HCT116 (cell line): ENCODE measurements at regions not wholly inside any gene's neighbourhood (a gene's known extent, or its start where the extent isn't known, plus 50 kb on each side); places are given as distances from the start of the nearest gene placed in this dataset.

Experiments
- ATAC-seq: fragments of 200-7000 bp; cut with Tn5 transposase; 2 replicates; pipeline ENCODE4 v1.9.1; 2020; ENCODE audit warnings: mild to moderate bottlenecking, moderate library complexity
- BruUV-seq: library from RNA; stranded (reverse); fragments of 400-500 nt; replicated peaks from 2 replicates; lab custom pipeline; 2021; lab: Mats Ljungman, UMichigan
- CTCF ChIA-PET: fragments of 300-600 bp; sonication (Branson Sonifier 250); formaldehyde crosslinking; loops from one replicate; lab custom pipeline; 2021; ENCODE audit warnings: antibody characterized with exemption; lab: Charles Lee
- POLR2A ChIA-PET: fragments of 300-600, 350-600 bp; sonication (Branson Sonifier 250); formaldehyde crosslinking; loops from one replicate; lab custom pipeline; 2021; ENCODE audit warnings: antibody characterized with exemption; lab: Charles Lee
- RAD21 ChIA-PET, 2 experiments: fragments of 300-600 bp; sonication (Branson Sonifier 250); formaldehyde crosslinking; loops; one replicate each; lab custom pipeline; 2023; ENCODE audit warnings: low total read pairs in 2 of 2; ENCODE audit not compliant: uncharacterized antibody in 2 of 2, unreplicated experiment in 2 of 2, low non-redundant PET in 1 of 2; lab: Charles Lee
- DNase-seq: peaks from one replicate; pipeline ENCODE4 v3.0.0-alpha.2; 2010; ENCODE audit warnings: low read depth, low spot score
- H2AFZ ChIP-seq: fragments of 200-600 bp; shearing (Covaris generic), sonication (generic); 2 replicates; pipeline ENCODE4 v1.6.1; 2017; ENCODE audit warnings: low read depth, mixed run types, mixed read lengths, antibody characterized with exemption, low read length; ENCODE audit not compliant: poor library complexity, severe bottlenecking
- H3K27ac ChIP-seq: 2 replicates; pipeline ENCODE4 v1.5.1; 2012; ENCODE audit warnings: low read depth, low read length
- H3K27me3 ChIP-seq: fragments of 200-600 bp; sonication (generic); 2 replicates; pipeline ENCODE4 v1.6.1; 2016; ENCODE audit warnings: mixed run types, low read length, mixed read lengths; ENCODE audit not compliant: insufficient read depth
- H3K36me3 ChIP-seq, 2 experiments: fragments of 200-500 bp in 1 of 2; fragments of 200-600 bp in 1 of 2; sonication (Bioruptor generic) in 1 of 2; sonication (generic) in 1 of 2; 2 replicates each; pipeline versions ENCODE4 v1.5.1 to v1.6.1; 2014 to 2016; ENCODE audit warnings: low read length in 2 of 2, inconsistent platforms in 1 of 2, mixed read lengths in 1 of 2, mixed run types in 1 of 2; ENCODE audit not compliant: insufficient read depth in 2 of 2, control insufficient read depth in 1 of 2
- H3K4me1 ChIP-seq, 2 experiments: fragments of 200-600 bp in 1 of 2; sonication (generic) in 1 of 2; 2 replicates each; pipeline versions ENCODE4 v1.5.1 to v1.6.1; 2012 to 2017; ENCODE audit warnings: low read length in 2 of 2, inconsistent platforms in 1 of 2, mild to moderate bottlenecking in 1 of 2, mixed read lengths in 1 of 2, mixed run types in 1 of 2, moderate library complexity in 1 of 2; ENCODE audit not compliant: insufficient read depth in 2 of 2, control insufficient read depth in 1 of 2
- H3K4me2 ChIP-seq: fragments of 200-600 bp; sonication (generic); 2 replicates; pipeline ENCODE4 v1.6.1; 2017; ENCODE audit warnings: mixed run types, low read length, mixed read lengths
- H3K4me3 ChIP-seq, 2 experiments: fragments of 200-600 bp in 1 of 2; sonication (generic) in 1 of 2; replicated peaks in 1 of 2; 2 replicates each; pipeline ENCODE4 v1.5.1; 2011 to 2016; ENCODE audit warnings: low read length in 2 of 2, control low read depth in 1 of 2, low read depth in 1 of 2, mild to moderate bottlenecking in 1 of 2, mixed read lengths in 1 of 2, mixed run types in 1 of 2
- H3K79me2 ChIP-seq: fragments of 200-600 bp; sonication (generic); 2 replicates; pipeline ENCODE4 v1.6.1; 2017; ENCODE audit warnings: mild to moderate bottlenecking, mixed run types, low read length, moderate library complexity, mixed read lengths; ENCODE audit not compliant: insufficient read depth
- H3K9ac ChIP-seq: fragments of 200-600 bp; sonication (generic); 2 replicates; pipeline ENCODE4 v1.6.1; 2016; ENCODE audit warnings: low read length, mixed read lengths
- H3K9me2 ChIP-seq: fragments of 200-600 bp; sonication (generic), shearing (Covaris generic); 2 replicates; pipeline ENCODE4 v1.6.1; 2017; ENCODE audit warnings: mixed run types, mild to moderate bottlenecking, moderate library complexity; ENCODE audit not compliant: insufficient read depth
- H3K9me3 ChIP-seq, 2 experiments: fragments of 200-500 bp in 1 of 2; fragments of 200-600 bp in 1 of 2; sonication (Bioruptor generic) in 1 of 2; sonication (generic) in 1 of 2; 2 replicates each; pipeline ENCODE4 v1.6.1; 2014 to 2017; ENCODE audit warnings: low read length in 2 of 2, mixed read lengths in 2 of 2, inconsistent platforms in 1 of 2, low read depth in 1 of 2, mild to moderate bottlenecking in 1 of 2, mixed run types in 1 of 2, moderate library complexity in 1 of 2; ENCODE audit not compliant: control insufficient read depth in 1 of 2, insufficient read depth in 1 of 2
- H4K20me1 ChIP-seq: fragments of 200-600 bp; sonication (generic), shearing (Covaris generic); 2 replicates; pipeline ENCODE4 v1.6.1; 2017; ENCODE audit warnings: mixed run types, mild to moderate bottlenecking, moderate library complexity; ENCODE audit not compliant: insufficient read depth
- ATF3 ChIP-seq: IDR thresholded peaks from 2 replicates; pipeline ENCODE4 v1.6.1; 2012
- CBX3 ChIP-seq: IDR thresholded peaks from 2 replicates; pipeline ENCODE4 v1.6.1; 2012; ENCODE audit warnings: low read depth
- EGR1 ChIP-seq: IDR thresholded peaks from 2 replicates; pipeline ENCODE4 v1.6.1; 2012; ENCODE audit warnings: low read depth
- EZH2phosphoT487 ChIP-seq: fragments of 200-600 bp; IDR thresholded peaks from 2 replicates; pipeline ENCODE4 v1.6.1; 2018; ENCODE audit warnings: antibody characterized with exemption, borderline replicate concordance
- FOSL1 ChIP-seq: IDR thresholded peaks from 2 replicates; pipeline ENCODE4 v1.6.1; 2012; ENCODE audit warnings: low read depth
- JUND ChIP-seq: IDR thresholded peaks from 2 replicates; pipeline ENCODE4 v1.6.1; 2012
- MAX ChIP-seq: IDR thresholded peaks from 2 replicates; pipeline ENCODE4 v1.6.1; 2012
- POLR2AphosphoS5 ChIP-seq: IDR thresholded peaks from 2 replicates; pipeline ENCODE4 v1.6.1; 2011; ENCODE audit warnings: mild to moderate bottlenecking, low read depth, low read length, moderate library complexity
- REST ChIP-seq: IDR thresholded peaks from 2 replicates; pipeline ENCODE4 v1.6.1; 2012; ENCODE audit warnings: low read depth
- SRF ChIP-seq: IDR thresholded peaks from 2 replicates; pipeline ENCODE4 v1.6.1; 2012; ENCODE audit warnings: low read depth
- YY1 ChIP-seq: IDR thresholded peaks from 2 replicates; pipeline ENCODE4 v1.6.1; 2011; ENCODE audit warnings: low read length, low read depth, moderate library complexity, mild to moderate bottlenecking; ENCODE audit not compliant: insufficient replicate concordance; ENCODE audit errors: extremely low read depth
- ZFX ChIP-seq: fragments of 450-650 bp; IDR thresholded peaks from 2 replicates; pipeline ENCODE4 v1.6.1; 2017
- ZNF274 ChIP-seq: fragments of 200-500 bp; sonication (Bioruptor generic); IDR thresholded peaks from 2 replicates; pipeline ENCODE4 v1.6.1; 2014; ENCODE audit warnings: mild to moderate bottlenecking, low read depth, low read length, inconsistent platforms
- intact Hi-C: fragments of 100-400 bp; cut with micrococcal nuclease; formaldehyde crosslinking; loops from 2 replicates; pipeline ENCODE4 v1.10.0; 2022

GRCh38 chr9:107404161-107404560 lies 85.4 kb downstream of the KLF4 start:
- Histone ChIP-seq H2AFZ (no peak overlapping the region), H3K27ac (no peak overlapping the region), H3K9ac (no peak overlapping the region), H3K27me3 (no peaks in the 10 kb centered on the region), H4K20me1 (no peaks in the 10 kb centered on the region), H3K9me3 (no peaks in the 10 kb centered on the region), H3K4me2 (no peak overlapping the region), H3K9me2 (no peaks in the 10 kb centered on the region), H3K4me3 (no peak overlapping the region), H3K36me3 (no peaks in the 10 kb centered on the region), H3K79me2 (no peaks in the 10 kb centered on the region), H3K4me1 (no peaks in the 10 kb centered on the region)
- TF ChIP-seq EGR1 (no peak), MAX (no peak), REST (no peak), ZNF274 (no peak), ZFX (no peak), CBX3 (no peak), ATF3 (no peak), SRF (no peak), JUND (no peak), POLR2AphosphoS5 (no peak), FOSL1 (no peak), EZH2phosphoT487 (no peak), YY1 (no peak)
- RAD21 ChIA-PET, result no interaction called here
- POLR2A ChIA-PET, result no interaction called here
- no peak for ATAC-seq
- intact Hi-C loops, result no loop called here
- no peak for DNase-seq
- BruUV-seq, result no TSS peak
- CTCF ChIA-PET, result no interaction called here
